ENCODE measurements at regions not wholly inside any gene's neighbourhood (a gene's known extent, or its start where the extent isn't known, plus 50 kb on each side); places are given as distances from the start of the nearest gene placed in this dataset.

- Histone ChIP-seq H3K4ac (ENCODE audit: low read depth in 1 of 2, low read length in 2 of 2) (no peak overlapping the region), H2AFZ (ENCODE audit: low read depth, low read length) (no peak overlapping the region), H2AK5ac (ENCODE audit: low read length, severe bottlenecking) (no peak overlapping the region), H3K23ac (ENCODE audit: low read length in 2 of 2) (no peak overlapping the region), H3K4me1 (ENCODE audit: control insufficient read depth, insufficient read depth, low read depth, low read length) (no peaks in the 10 kb centered on the region), H3K9ac (ENCODE audit: low read length) (no peak overlapping the region), H3K14ac (ENCODE audit: low read length in 2 of 2) (no peak overlapping the region), H3K27me3 (ENCODE audit: control insufficient read depth in 1 of 2, insufficient read depth in 1 of 2, low read length in 2 of 2) (no peaks in the 10 kb centered on the region), H3K4me2 (ENCODE audit: low read length, poor library complexity, severe bottlenecking) (no peak overlapping the region), H3K36me3 (ENCODE audit: control insufficient read depth in 1 of 2, insufficient read depth in 2 of 2, low read depth in 1 of 2, low read length in 2 of 2) (no peaks in the 10 kb centered on the region), H3K4me3 (ENCODE audit: insufficient read depth in 1 of 2, low read depth in 1 of 2, low read length in 2 of 2) (no peak overlapping the region), H3K79me1 (replicated peaks; ENCODE audit: low read length, poor library complexity, severe bottlenecking) (no peaks in the 10 kb centered on the region), H4K8ac (ENCODE audit: low read length) (no peak overlapping the region), H3K18ac (ENCODE audit: low read depth in 1 of 2, low read length in 2 of 2) (no peak overlapping the region), H4K91ac (ENCODE audit: low read length) (no peak overlapping the region), H2BK120ac (ENCODE audit: low read depth, low read length) (no peak overlapping the region), H2BK5ac (ENCODE audit: low read depth, low read length, poor library complexity, severe bottlenecking) (no peak overlapping the region), H3K27ac (ENCODE audit: low read length, poor library complexity, severe bottlenecking) (no peak overlapping the region), H2BK12ac (ENCODE audit: low read length in 2 of 2) (no peak overlapping the region), H2BK15ac (ENCODE audit: low read depth, poor library complexity, severe bottlenecking) (no peak overlapping the region), H3K9me3 (ENCODE audit: control insufficient read depth, low read length) (no peaks in the 10 kb centered on the region)
- no CpG with 5 or more reads among the region's 1 CpG for WGBS
- no peak for DNase-seq
Observed at GRCh38 chr3:82363131-82363530, 601.7 kb upstream of the GBE1 start.

- Histone ChIP-seq H4K8ac (ENCODE audit: low read length) (no peak overlapping the region), H3K9ac (ENCODE audit: low read length) (no peak overlapping the region), H3K18ac (ENCODE audit: low read depth in 1 of 2, low read length in 2 of 2) (no peak overlapping the region), H3K4me2 (ENCODE audit: low read length, poor library complexity, severe bottlenecking) (no peak overlapping the region), H4K91ac (ENCODE audit: low read length) (no peak overlapping the region), H3K79me1 (replicated peaks; ENCODE audit: low read length, poor library complexity, severe bottlenecking) (no peaks in the 10 kb centered on the region), H3K27ac (ENCODE audit: low read length, poor library complexity, severe bottlenecking) (no peak overlapping the region), H3K14ac (ENCODE audit: low read length in 2 of 2) (no peak overlapping the region), H3K27me3 (ENCODE audit: control insufficient read depth in 1 of 2, insufficient read depth in 1 of 2, low read length in 2 of 2) (no peaks in the 10 kb centered on the region), H2AFZ (ENCODE audit: low read depth, low read length) (no peak overlapping the region), H2BK12ac (ENCODE audit: low read length in 2 of 2) (no peak overlapping the region), H3K4me1 (ENCODE audit: control insufficient read depth, insufficient read depth, low read depth, low read length) (no peaks in the 10 kb centered on the region), H2BK5ac (ENCODE audit: low read depth, low read length, poor library complexity, severe bottlenecking) (no peak overlapping the region), H3K4me3 (ENCODE audit: insufficient read depth in 1 of 2, low read depth in 1 of 2, low read length in 2 of 2) (no peak overlapping the region), H3K36me3 (ENCODE audit: control insufficient read depth in 1 of 2, insufficient read depth in 2 of 2, low read depth in 1 of 2, low read length in 2 of 2) (no peaks in the 10 kb centered on the region), H2BK15ac (ENCODE audit: low read depth, poor library complexity, severe bottlenecking) (no peak overlapping the region), H2BK120ac (ENCODE audit: low read depth, low read length) (no peak overlapping the region), H2AK5ac (ENCODE audit: low read length, severe bottlenecking) (no peak overlapping the region), H3K4ac (ENCODE audit: low read depth in 1 of 2, low read length in 2 of 2) (no peak overlapping the region), H3K23ac (ENCODE audit: low read length in 2 of 2) (no peak overlapping the region), H3K9me3 (ENCODE audit: control insufficient read depth, low read length) (peaks cover 2% of the 10 kb centered on the region)
- DNase-seq = no peak
- WGBS = 80% methylated on average over 1 of the region's 2 CpGs
Observed at GRCh38 chr3:82355228-82355627, 593.8 kb upstream of the GBE1 start.

GRCh38 chr3:82354228-82354627, 592.8 kb upstream of the GBE1 start:
- Histone ChIP-seq H2BK15ac (ENCODE audit: low read depth, poor library complexity, severe bottlenecking) (no peak overlapping the region), H2BK5ac (ENCODE audit: low read depth, low read length, poor library complexity, severe bottlenecking) (no peak overlapping the region), H2AK5ac (ENCODE audit: low read length, severe bottlenecking) (no peak overlapping the region), H3K4me3 (ENCODE audit: insufficient read depth in 1 of 2, low read depth in 1 of 2, low read length in 2 of 2) (no peak overlapping the region), H3K9ac (ENCODE audit: low read length) (no peak overlapping the region), H3K9me3 (ENCODE audit: control insufficient read depth, low read length) (peaks cover 2% of the 10 kb centered on the region), H3K4me1 (ENCODE audit: control insufficient read depth, insufficient read depth, low read depth, low read length) (no peaks in the 10 kb centered on the region), H4K8ac (ENCODE audit: low read length) (no peak overlapping the region), H3K36me3 (ENCODE audit: control insufficient read depth in 1 of 2, insufficient read depth in 2 of 2, low read depth in 1 of 2, low read length in 2 of 2) (no peaks in the 10 kb centered on the region), H3K23ac (ENCODE audit: low read length in 2 of 2) (no peak overlapping the region), H3K18ac (ENCODE audit: low read depth in 1 of 2, low read length in 2 of 2) (no peak overlapping the region), H3K4me2 (ENCODE audit: low read length, poor library complexity, severe bottlenecking) (no peak overlapping the region), H2BK120ac (ENCODE audit: low read depth, low read length) (no peak overlapping the region), H2AFZ (ENCODE audit: low read depth, low read length) (no peak overlapping the region), H3K27ac (ENCODE audit: low read length, poor library complexity, severe bottlenecking) (no peak overlapping the region), H3K79me1 (replicated peaks; ENCODE audit: low read length, poor library complexity, severe bottlenecking) (no peaks in the 10 kb centered on the region), H3K14ac (ENCODE audit: low read length in 2 of 2) (no peak overlapping the region), H3K27me3 (ENCODE audit: control insufficient read depth in 1 of 2, insufficient read depth in 1 of 2, low read length in 2 of 2) (no peaks in the 10 kb centered on the region), H4K91ac (ENCODE audit: low read length) (no peak overlapping the region), H3K4ac (ENCODE audit: low read depth in 1 of 2, low read length in 2 of 2) (no peak overlapping the region), H2BK12ac (ENCODE audit: low read length in 2 of 2) (no peak overlapping the region)
- DNase-seq = no peak
- 64% methylated on average over 4 of the region's 4 CpGs for WGBS

GRCh38 chr3:82353306-82354171, 592.1 kb upstream of the GBE1 start:
- Histone ChIP-seq H3K36me3 (ENCODE audit: control insufficient read depth in 1 of 2, insufficient read depth in 2 of 2, low read depth in 1 of 2, low read length in 2 of 2) (no peaks in the 10 kb centered on the region), H2BK12ac (ENCODE audit: low read length in 2 of 2) (no peak overlapping the region), H2BK5ac (ENCODE audit: low read depth, low read length, poor library complexity, severe bottlenecking) (no peak overlapping the region), H3K18ac (ENCODE audit: low read depth in 1 of 2, low read length in 2 of 2) (no peak overlapping the region), H3K4me2 (ENCODE audit: low read length, poor library complexity, severe bottlenecking) (no peak overlapping the region), H3K4me3 (ENCODE audit: insufficient read depth in 1 of 2, low read depth in 1 of 2, low read length in 2 of 2) (no peak overlapping the region), H2AFZ (ENCODE audit: low read depth, low read length) (no peak overlapping the region), H2AK5ac (ENCODE audit: low read length, severe bottlenecking) (no peak overlapping the region), H3K14ac (ENCODE audit: low read length in 2 of 2) (no peak overlapping the region), H4K8ac (ENCODE audit: low read length) (no peak overlapping the region), H3K4me1 (ENCODE audit: control insufficient read depth, insufficient read depth, low read depth, low read length) (no peaks in the 10 kb centered on the region), H2BK120ac (ENCODE audit: low read depth, low read length) (no peak overlapping the region), H3K9me3 (ENCODE audit: control insufficient read depth, low read length) (peaks cover 2% of the 10 kb centered on the region), H3K27me3 (ENCODE audit: control insufficient read depth in 1 of 2, insufficient read depth in 1 of 2, low read length in 2 of 2) (no peaks in the 10 kb centered on the region), H3K23ac (ENCODE audit: low read length in 2 of 2) (no peak overlapping the region), H4K91ac (ENCODE audit: low read length) (no peak overlapping the region), H2BK15ac (ENCODE audit: low read depth, poor library complexity, severe bottlenecking) (no peak overlapping the region), H3K79me1 (replicated peaks; ENCODE audit: low read length, poor library complexity, severe bottlenecking) (no peaks in the 10 kb centered on the region), H3K27ac (ENCODE audit: low read length, poor library complexity, severe bottlenecking) (no peak overlapping the region), H3K9ac (ENCODE audit: low read length) (no peak overlapping the region), H3K4ac (ENCODE audit: low read depth in 1 of 2, low read length in 2 of 2) (no peak overlapping the region)
- DNase-seq = no peak
- WGBS = 72% methylated on average over 3 of the region's 6 CpGs

All from mesenchymal stem cell (in vitro differentiated cells and primary cell).